ENCODE measurements at regions not wholly inside any gene's neighbourhood (a gene's known extent, or its start where the extent isn't known, plus 50 kb on each side); places are given as distances from the start of the nearest gene placed in this dataset.

- DNase-seq (ENCODE audit: low read depth) = no peak
These were observed 133.3 kb downstream of the KLF12 start for GRCh38 chr13:74000876-74001275.

GRCh38 chr13:73998631-73999030 lies 135.6 kb downstream of the KLF12 start:
- no peak for DNase-seq (ENCODE audit: low read depth)

- DNase-seq (ENCODE audit: low read depth) = no peak
These were observed 136.2 kb downstream of the KLF12 start for GRCh38 chr13:73997964-73998363.

- DNase-seq (ENCODE audit: low read depth) = no peak
These were observed 137.6 kb downstream of the KLF12 start for GRCh38 chr13:73996569-73996968.

- no peak for DNase-seq (ENCODE audit: low read depth)
These were observed 138.5 kb downstream of the KLF12 start for GRCh38 chr13:73995736-73996135.

- no peak for DNase-seq (ENCODE audit: low read depth)
These were observed 140.5 kb downstream of the KLF12 start for GRCh38 chr13:73993661-73994060.

- DNase-seq (ENCODE audit: low read depth) = no peak
These were observed 142.3 kb downstream of the KLF12 start for GRCh38 chr13:73991884-73992283.

GRCh38 chr13:73991384-73991783 lies 142.8 kb downstream of the KLF12 start:
- no peak for DNase-seq (ENCODE audit: low read depth)

GRCh38 chr13:73989244-73989843 lies 144.9 kb downstream of the KLF12 start:
- no peak for DNase-seq (ENCODE audit: low read depth)

- no peak for DNase-seq (ENCODE audit: low read depth)
These were observed 145.7 kb downstream of the KLF12 start for GRCh38 chr13:73988461-73988860.

GRCh38 chr13:73987618-73988017 lies 146.6 kb downstream of the KLF12 start:
- DNase-seq (ENCODE audit: low read depth) = no peak

- no peak for DNase-seq (ENCODE audit: low read depth)
These were observed 148.4 kb downstream of the KLF12 start for GRCh38 chr13:73985783-73986182.

- peak; percentile 66 for DNase-seq (ENCODE audit: low read depth)
These were observed 149.1 kb downstream of the KLF12 start for GRCh38 chr13:73984949-73985691.

GRCh38 chr13:73984201-73984600 lies 150.0 kb downstream of the KLF12 start:
- DNase-seq (ENCODE audit: low read depth) = no peak

GRCh38 chr13:73983109-73983508 lies 151.1 kb downstream of the KLF12 start:
- DNase-seq (ENCODE audit: low read depth) = no peak

GRCh38 chr13:73981595-73981994 lies 152.6 kb downstream of the KLF12 start:
- no peak for DNase-seq (ENCODE audit: low read depth)

- DNase-seq (ENCODE audit: low read depth) = no peak
These were observed 158.4 kb downstream of the KLF12 start for GRCh38 chr13:73975767-73976166.

- no peak for DNase-seq (ENCODE audit: low read depth)
These were observed 160.2 kb downstream of the KLF12 start for GRCh38 chr13:73974051-73974450.

- DNase-seq (ENCODE audit: low read depth) = no peak
These were observed 161.0 kb downstream of the KLF12 start for GRCh38 chr13:73973156-73973555.

GRCh38 chr13:73972545-73972944 lies 161.7 kb downstream of the KLF12 start:
- DNase-seq (ENCODE audit: low read depth) = no peak

GRCh38 chr13:73971481-73971880 lies 162.7 kb downstream of the KLF12 start:
- no peak for DNase-seq (ENCODE audit: low read depth)

- no peak for DNase-seq (ENCODE audit: low read depth)
These were observed 163.7 kb downstream of the KLF12 start for GRCh38 chr13:73970421-73971055.

GRCh38 chr13:73967397-73968165 lies 166.6 kb downstream of the KLF12 start:
- DNase-seq (ENCODE audit: low read depth) = no peak
